ENCODE measurements at regions not wholly inside any gene's neighbourhood (a gene's known extent, or its start where the extent isn't known, plus 50 kb on each side); places are given as distances from the start of the nearest gene placed in this dataset.
A peak's percentile ranks its signal among the peaks of the same experiment; 100 is the strongest.
"Not testable (repeated sequence)": the region's sequence is repeated elsewhere in the genome, so short reads cannot be mapped to it uniquely, and the experiment has no call there.

DNA sequence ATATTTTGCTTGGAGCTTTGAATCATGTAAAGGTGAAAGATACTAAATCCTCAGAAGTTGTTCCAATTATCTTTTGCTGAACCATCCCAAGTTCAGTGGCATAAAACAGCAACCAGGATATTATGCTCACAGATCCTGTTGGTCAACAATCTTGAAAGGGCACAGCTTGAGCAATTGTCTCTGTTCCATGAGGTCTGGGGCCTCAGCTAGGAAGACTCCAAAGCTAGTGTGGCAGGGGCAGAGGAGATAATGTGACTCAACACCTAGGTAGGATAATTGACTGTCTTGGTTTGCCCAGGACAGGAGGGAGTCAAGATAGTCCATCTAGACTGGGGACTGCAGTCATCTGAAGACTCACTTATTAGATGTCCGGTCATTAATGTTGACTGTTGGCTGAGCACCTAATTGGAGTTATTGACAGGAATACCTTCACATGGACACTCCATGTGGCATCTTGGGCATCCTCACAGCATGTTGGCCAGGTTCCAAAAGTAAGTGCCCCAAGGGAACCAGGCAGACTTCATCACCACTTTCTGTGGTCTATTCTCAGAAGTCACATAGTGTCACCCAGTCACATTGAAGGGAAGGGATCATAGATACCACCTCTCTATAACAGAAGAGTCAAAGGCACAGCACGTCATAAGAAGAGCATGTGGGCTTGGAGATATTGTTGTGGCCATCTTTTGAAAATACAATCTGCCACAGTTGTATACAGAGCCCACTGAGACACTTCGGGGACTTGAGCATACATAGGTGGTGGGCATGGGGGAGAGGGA is 88.4 kb upstream of the GPBP1 start:
- Histone ChIP-seq H3K4me3 (no peak overlapping the region), H3K36me3 (no peaks in the 10 kb centered on the region), H3K4me1 (no peaks in the 10 kb centered on the region), H3K9me3 (no peaks in the 10 kb centered on the region), H3K27ac (no peak overlapping the region), H3K27me3 (ENCODE audit: low read depth) (no peaks in the 10 kb centered on the region)
- ATAC-seq (no peak), DNase-seq (no peak)
- TF ChIP-seq, protein P1, sequence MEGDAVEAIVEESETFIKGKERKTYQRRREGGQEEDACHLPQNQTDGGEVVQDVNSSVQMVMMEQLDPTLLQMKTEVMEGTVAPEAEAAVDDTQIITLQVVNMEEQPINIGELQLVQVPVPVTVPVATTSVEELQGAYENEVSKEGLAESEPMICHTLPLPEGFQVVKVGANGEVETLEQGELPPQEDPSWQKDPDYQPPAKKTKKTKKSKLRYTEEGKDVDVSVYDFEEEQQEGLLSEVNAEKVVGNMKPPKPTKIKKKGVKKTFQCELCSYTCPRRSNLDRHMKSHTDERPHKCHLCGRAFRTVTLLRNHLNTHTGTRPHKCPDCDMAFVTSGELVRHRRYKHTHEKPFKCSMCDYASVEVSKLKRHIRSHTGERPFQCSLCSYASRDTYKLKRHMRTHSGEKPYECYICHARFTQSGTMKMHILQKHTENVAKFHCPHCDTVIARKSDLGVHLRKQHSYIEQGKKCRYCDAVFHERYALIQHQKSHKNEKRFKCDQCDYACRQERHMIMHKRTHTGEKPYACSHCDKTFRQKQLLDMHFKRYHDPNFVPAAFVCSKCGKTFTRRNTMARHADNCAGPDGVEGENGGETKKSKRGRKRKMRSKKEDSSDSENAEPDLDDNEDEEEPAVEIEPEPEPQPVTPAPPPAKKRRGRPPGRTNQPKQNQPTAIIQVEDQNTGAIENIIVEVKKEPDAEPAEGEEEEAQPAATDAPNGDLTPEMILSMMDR (IDR thresholded peaks at IDR 0.05): no peak
- intact Hi-C loops (cut with DNase I): no loop called here

DNA sequence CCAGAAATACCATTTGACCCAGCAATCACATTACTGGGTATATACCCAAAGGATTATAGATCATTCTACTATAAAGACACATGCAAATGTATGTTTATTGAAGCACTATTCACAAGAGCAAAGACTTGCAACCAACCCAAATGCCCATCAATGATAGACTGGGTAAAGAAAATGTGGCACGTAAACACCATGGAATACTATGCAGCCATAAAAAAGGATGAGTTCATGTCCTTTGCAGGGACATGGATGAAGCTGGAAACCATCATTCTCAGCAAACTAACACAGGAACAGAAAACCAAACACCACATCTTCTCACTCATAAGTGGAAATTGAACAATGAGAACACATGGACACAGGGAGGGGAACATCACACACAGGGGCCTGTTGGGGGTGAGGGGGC is 85.9 kb upstream of the GPBP1 start:
- H3K27ac ChIP-seq; ATAC-seq; H3K4me1 ChIP-seq; DNase-seq; H3K36me3 ChIP-seq; H3K4me3 ChIP-seq; intact Hi-C loops (cut with DNase I); H3K27me3 ChIP-seq (ENCODE audit: low read depth); H3K9me3 ChIP-seq: not testable (repeated sequence)

DNA sequence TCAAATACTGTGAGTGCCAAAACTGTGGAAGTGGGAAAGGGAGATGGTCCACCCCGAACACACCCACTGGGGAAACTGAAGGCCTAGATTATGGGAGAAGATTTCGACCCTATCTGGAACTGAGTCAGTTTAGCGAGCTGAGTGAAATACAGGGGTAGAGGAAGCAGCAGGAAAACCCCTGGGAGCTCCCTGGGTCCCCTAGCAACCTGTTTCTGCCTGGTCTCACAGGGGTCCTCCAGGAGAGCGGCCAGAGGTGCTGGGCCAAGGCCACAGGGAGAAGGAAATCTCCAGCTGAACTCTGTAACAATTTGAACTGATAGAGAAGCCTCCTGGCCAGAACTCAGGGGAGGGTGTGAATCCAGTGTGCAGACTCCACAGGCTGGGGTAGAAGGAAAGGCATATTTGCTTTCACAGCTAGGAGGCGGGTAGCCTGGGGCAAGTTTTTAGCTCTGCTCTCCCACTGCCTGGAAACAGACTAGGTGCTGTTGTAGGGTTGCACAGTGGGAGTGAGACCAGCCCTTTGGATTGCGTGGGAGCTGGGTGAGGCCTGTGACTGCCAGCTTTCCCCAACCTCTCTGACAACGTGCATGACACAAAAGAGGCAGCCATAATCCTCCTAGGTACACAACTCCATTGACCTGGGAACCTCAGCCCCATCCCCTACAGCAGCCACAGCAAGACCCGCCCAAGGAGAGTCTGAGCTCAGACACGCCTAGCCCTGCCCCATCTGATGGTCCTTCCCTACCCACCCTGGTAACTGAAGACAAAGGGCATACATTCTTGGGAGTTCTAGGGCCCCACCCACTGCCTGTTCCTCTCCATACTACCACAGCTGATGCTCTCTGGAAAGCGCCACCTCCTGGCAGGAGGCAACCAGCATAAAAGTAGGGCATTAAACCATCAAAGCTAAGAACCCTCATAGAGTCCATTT is 78.8 kb upstream of the GPBP1 start:
- ATAC-seq: no peak
- H3K4me3 ChIP-seq: no peak overlapping the region
- intact Hi-C loops (cut with DNase I): no loop called here
- H3K9me3 ChIP-seq: peaks cover 10% of the 10 kb centered on the region
- no peak for DNase-seq
- no peaks in the 10 kb centered on the region for H3K27me3 ChIP-seq (ENCODE audit: low read depth)
- no peaks in the 10 kb centered on the region for H3K36me3 ChIP-seq
- TF ChIP-seq, protein P1 (IDR thresholded peaks at IDR 0.05): peak; percentile 7
- H3K27ac ChIP-seq: no peak overlapping the region
- no peaks in the 10 kb centered on the region for H3K4me1 ChIP-seq

DNA sequence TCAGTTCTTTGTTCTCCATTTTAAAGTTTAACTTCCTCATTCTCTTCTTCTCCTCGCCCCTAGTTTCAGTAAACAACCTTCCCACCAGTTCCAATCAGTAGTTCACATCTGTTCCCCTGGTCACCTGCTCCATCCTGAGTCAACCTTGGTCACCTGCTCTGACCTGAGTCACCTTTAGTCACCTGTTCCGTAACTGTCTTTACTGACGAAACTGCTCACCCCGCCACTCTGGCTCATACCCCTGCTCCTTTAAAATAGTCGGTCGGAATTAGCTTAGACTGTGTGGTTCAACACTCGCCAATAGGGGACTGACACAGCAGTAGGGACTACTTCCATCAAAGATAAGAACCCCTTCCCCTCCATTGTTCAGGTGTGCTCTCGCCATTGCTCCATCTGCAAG is 76.3 kb upstream of the GPBP1 start:
- Histone ChIP-seq H3K4me3 (no peak overlapping the region), H3K9me3 (peaks cover 10% of the 10 kb centered on the region), H3K4me1 (no peaks in the 10 kb centered on the region), H3K36me3 (no peaks in the 10 kb centered on the region), H3K27me3 (ENCODE audit: low read depth) (no peaks in the 10 kb centered on the region), H3K27ac (no peak overlapping the region)
- DNase-seq (no peak), ATAC-seq (no peak)
- TF ChIP-seq, protein P1 (IDR thresholded peaks at IDR 0.05): no peak
- intact Hi-C loops (cut with DNase I): no loop called here

DNA sequence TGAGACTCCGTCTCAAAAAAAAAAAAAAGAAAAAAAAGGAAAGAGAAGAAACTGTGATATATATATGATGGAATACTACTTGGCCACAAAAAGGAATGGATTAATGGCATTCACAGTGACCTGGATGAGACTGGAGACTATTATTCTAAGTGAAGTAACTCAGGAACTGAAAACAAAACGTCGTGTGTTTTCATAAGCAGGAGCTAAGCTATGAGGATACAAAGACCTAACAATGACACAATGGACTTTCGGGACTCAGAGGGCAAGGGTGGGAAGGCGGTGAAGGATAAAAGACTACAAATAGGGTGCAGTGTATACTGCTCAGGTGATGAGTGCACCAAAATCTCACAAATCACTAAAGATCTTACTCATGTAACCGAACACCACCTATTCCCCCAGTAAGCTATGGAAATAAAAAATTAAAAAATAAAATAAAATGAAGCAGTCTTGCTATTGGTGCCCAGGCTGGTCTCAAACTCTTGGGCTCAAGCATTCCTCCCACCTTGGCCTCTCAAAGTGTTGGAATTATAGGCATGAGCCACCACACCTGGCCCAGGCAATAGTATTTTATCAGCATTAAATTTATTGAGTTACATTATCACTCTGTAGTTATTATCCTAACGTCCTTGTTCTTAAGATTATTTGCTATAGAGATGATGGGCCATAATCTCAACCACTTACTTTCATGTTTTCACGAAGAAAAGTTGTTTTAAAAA is 71.5 kb upstream of the GPBP1 start:
- H3K9me3 ChIP-seq: no peaks in the 10 kb centered on the region
- TF ChIP-seq, protein P1 (IDR thresholded peaks at IDR 0.05): no peak
- no peak overlapping the region for H3K27ac ChIP-seq
- H3K36me3 ChIP-seq: no peaks in the 10 kb centered on the region
- no peak overlapping the region for H3K4me3 ChIP-seq
- no peaks in the 10 kb centered on the region for H3K27me3 ChIP-seq (ENCODE audit: low read depth)
- no peaks in the 10 kb centered on the region for H3K4me1 ChIP-seq
- ATAC-seq (no peak), DNase-seq (no peak)
- intact Hi-C loops (cut with DNase I): no loop called here
